GM12874 (cell line): ENCODE measurements at regions not wholly inside any gene's neighbourhood (a gene's known extent, or its start where the extent isn't known, plus 50 kb on each side); places are given as distances from the start of the nearest gene placed in this dataset.

ENCODE experiments used
- TF ChIP-seq, protein P1 (sequence below): IDR thresholded peaks from 2 replicates; pipeline ENCODE4 v1.5.1; 2011; ENCODE audit warnings: low read depth, mild to moderate bottlenecking, control low read depth, low read length, moderate library complexity; ENCODE audit not compliant: insufficient read depth

DNA sequence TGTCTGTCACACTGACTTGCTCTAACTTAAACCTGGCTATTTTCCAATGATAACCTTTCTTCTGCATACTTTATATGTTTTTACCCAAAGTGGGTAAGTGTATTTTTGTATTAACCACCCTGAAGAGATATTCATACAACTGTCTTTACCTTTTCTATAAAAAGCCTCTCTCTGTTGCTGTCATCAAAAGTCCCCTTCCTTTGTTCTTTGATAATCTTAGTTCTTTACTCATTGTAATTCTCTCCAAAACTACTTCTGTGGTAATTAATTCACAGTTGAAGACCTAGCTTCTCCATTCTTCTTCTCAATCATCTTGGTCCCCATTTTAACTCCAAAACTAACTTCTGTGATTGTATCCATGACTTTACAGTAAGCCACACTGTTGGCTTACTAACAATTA lies 479.7 kb upstream of the MGAT4C start:
- TF ChIP-seq, protein P1, sequence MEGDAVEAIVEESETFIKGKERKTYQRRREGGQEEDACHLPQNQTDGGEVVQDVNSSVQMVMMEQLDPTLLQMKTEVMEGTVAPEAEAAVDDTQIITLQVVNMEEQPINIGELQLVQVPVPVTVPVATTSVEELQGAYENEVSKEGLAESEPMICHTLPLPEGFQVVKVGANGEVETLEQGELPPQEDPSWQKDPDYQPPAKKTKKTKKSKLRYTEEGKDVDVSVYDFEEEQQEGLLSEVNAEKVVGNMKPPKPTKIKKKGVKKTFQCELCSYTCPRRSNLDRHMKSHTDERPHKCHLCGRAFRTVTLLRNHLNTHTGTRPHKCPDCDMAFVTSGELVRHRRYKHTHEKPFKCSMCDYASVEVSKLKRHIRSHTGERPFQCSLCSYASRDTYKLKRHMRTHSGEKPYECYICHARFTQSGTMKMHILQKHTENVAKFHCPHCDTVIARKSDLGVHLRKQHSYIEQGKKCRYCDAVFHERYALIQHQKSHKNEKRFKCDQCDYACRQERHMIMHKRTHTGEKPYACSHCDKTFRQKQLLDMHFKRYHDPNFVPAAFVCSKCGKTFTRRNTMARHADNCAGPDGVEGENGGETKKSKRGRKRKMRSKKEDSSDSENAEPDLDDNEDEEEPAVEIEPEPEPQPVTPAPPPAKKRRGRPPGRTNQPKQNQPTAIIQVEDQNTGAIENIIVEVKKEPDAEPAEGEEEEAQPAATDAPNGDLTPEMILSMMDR, result no peak

DNA sequence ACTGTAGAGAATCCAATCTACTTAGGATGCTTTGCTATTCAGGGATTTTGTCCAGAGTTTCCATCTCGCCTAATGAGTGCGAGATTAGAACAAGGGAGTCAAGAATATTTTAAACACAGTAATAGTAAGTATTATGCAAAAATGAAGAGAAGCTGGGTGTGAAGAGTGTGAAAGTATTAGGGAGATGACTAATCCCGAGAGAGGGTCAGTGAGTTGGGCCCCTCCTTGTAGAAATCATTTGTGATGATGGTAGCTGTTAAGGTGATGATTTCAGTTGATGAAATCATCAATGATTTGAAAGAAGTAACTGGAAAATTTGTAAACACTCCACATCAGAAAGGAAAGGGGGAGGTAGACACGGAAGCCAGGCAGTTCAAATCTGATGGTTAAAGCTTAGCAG lies 478.9 kb upstream of the MGAT4C start:
- TF ChIP-seq, protein P1, result no peak

DNA sequence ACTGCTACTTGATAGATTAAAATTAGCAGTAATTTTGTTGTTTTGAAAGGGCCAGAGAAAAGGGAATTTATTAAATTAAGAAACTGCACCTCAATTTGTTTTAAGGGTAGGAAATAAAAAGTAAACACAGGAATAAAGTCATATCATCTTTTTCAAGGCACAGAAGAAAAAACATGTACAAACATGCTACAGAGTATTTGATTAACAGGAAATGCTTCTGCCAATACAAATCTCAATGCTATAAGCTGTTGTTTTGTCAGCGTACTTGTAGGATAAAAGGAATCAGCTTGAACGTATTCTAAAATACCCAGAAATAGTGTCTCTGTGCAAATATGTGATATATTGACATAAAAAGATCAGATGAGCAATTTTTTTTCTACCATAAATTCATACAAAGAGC lies 474.0 kb upstream of the MGAT4C start:
- TF ChIP-seq, protein P1, result no peak

DNA sequence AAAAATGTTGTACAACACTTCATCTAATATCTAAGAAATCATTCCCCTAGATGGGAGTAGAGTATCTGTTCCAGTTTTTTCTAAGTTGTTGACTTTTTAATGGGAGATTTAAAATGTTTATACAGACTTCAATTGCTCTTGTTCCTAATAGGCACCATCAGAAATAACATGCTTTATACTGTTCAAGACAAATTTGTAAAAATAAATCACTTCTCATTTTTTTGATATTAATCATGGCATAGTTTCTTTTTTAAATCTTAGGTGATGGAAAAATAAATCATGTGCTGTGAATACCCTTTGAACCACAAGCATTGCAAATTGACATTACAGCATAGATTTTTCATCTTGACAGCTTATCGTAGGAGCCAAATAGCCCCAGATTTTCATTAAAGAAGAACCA lies 473.5 kb upstream of the MGAT4C start:
- TF ChIP-seq, protein P1, result no peak

DNA sequence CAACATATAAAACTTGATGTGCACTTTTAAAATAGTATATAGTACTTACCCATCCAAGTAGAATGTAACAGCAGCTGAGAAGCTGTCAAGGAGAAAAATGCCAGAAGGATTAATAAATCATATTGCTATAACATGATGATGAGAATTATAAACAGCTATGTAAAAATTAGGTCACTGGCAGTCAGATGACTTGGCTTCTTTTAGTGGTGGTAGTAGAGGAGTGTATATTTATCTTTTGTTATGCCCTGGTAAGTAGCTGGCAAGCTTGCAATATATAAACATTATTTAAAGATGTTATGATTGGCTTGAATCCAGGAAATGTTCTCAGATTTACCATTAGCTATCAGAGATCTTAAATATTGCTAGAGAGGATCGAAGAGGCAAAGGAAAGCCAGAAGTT lies 471.0 kb upstream of the MGAT4C start:
- TF ChIP-seq, protein P1, result no peak

DNA sequence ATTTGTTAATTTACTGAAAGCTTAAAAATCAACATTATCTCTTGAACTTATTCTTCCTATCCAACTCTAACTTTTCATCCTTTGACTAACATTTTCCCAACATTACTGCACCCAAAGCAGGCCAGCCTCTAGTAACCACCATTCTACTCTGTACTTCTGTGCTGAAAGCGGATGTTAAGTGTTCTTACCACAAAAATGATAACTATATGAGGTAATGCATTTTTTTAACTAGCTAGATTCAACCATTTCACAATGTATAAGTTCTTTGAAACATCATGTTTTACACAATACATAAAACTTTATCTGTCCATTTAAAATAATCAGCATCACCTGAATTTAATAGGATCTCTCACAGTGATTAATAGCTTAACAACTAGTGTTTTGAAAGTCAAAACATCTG lies 468.5 kb upstream of the MGAT4C start:
- TF ChIP-seq, protein P1, result no peak

DNA sequence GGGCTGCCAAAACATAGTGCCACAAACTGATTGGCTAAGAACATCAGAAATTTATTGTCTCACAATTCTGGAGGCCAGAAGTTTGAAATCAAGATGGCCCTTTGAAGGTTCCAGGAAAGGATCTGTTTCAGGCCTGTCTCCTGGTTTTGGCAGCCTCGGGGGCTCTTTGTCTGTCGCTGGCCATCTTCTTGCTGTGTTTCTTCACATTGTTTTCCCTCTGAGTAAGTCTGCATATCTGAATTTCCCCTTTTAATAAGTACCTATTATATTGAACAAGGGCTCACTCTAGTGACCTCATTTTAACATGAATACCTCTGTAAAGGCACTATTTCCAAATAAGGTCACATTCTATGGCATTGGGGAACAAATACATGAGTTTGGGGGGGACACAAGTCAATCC lies 467.1 kb upstream of the MGAT4C start:
- TF ChIP-seq, protein P1, result no peak
